SIG-M5 (cell line): ENCODE measurements at regions not wholly inside any gene's neighbourhood (a gene's known extent, or its start where the extent isn't known, plus 50 kb on each side); places are given as distances from the start of the nearest gene placed in this dataset.
"Not testable (repeated sequence)": the region's sequence is repeated elsewhere in the genome, so short reads cannot be mapped to it uniquely, and the experiment has no call there.

Experiments
- DNase-seq: peaks from one replicate; lab custom pipeline; 2025; lab: John Stamatoyannopoulos, UW

DNA sequence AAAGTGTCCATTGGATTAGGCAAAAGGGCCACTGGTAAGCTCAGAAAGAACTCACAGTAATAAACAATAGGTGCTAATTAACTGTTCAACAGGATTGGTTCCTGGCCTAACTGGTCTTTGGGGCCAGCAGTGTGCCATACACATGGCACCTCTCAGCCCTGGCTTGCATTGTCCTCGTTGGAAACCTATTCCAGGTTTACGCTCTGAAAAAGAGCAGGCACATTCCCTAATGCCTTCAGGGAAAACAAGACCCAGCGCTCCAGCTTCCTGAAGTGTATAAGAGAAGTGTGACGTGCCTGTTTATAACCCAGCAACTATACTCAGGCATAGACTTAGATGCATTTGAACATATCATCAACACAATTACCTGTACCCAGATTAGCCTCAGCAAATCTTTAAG lies 51.9 kb upstream of the RBM47 start:
- no peak for DNase-seq

GRCh38 chr4:40682290-40683101 lies 52.8 kb upstream of the RBM47 start:
- peak; percentile 7 for DNase-seq

DNA sequence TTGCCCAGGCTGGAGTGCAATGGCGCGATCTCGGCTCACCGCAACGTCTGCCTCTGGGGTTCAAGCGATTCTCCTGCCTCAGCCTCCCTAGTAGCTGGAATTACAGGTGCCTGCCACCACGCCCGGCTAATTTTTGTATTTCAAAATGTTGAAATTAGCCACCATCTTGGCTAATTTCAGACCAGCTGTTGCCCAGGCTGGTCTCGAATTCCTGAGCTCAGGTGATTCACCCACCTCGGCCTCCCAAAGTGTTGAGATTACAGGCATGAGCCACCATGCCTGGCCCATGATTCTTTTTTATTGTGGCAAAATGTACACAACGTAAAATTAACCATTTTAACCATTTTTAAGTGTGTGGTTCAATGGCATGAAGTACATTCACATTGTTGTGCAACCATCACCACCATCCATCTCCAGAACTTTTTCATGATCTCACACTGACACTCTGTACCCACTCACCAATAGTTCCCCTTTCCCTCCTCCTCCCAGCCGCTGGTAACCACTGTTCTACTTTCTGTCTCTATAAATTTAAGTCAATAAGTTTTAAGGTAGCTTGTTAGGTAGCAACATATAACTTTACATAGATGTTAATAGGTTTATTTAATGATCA lies 54.0 kb upstream of the RBM47 start:
- peak; percentile 67 for DNase-seq

DNA sequence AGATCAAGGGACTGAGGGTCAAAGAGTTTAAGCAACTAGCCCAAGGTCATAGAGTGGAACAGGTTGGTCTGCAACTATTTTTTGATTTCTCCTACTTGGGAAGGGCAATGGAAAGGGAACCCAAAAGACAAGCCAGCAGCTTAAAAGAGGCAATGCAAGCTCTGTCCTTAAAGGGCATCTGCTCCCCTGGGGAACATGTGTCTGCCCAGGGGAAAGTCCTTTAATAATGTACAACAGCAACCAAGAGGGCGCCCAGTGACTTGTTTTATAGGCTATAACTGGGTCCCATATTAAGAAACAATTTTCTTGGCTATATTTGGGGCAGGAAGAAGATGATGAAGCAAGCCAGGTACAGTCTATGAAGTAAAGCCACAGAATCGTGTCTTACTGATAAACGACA lies 54.7 kb upstream of the RBM47 start:
- DNase-seq, result no peak

GRCh38 chr4:40685300-40685699 lies 55.6 kb upstream of the RBM47 start:
- no peak for DNase-seq

GRCh38 chr4:40686081-40686913 lies 56.6 kb upstream of the RBM47 start:
- DNase-seq, result no peak

DNA sequence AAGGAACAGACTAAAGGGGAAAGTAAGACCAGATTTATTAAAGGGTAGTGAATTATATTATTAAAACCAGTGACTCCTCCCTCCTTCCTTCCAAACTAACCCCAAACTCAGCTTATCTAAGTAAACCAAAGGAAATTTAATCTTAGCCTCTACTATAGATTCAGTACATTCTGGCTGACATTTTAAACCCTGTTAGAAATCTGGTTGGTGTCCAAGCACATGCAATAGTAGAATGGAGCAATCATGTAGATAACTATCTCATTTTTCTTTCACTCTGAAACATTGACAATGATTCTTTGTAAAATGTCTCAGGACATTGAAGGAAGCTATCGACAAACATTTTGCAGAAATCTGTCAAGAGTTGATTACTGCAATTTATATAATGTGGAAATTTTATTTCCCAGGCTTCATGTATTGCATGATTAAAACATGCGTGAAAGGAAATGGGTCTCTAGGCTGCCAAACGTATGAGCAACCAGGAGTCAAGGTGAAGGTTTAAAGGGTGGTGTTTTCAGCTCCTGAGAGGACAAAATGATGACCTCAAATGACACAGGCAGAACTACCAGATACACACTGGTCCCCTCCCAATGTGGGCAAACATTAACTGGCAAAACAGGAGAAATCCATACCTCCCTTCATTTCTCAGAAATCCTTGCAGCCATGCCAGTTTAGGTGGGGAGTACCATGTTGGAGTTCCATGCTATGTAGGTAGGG lies 58.2 kb upstream of the RBM47 start:
- no peak for DNase-seq

- DNase-seq, result no peak
Measured at GRCh38 chr4:40688446-40689095, 58.9 kb upstream of the RBM47 start.

GRCh38 chr4:40693946-40694345 lies 55.8 kb upstream of the NSUN7 start:
- no peak for DNase-seq

- not testable (repeated sequence) for DNase-seq
Measured at GRCh38 chr4:40697476-40697875, 52.3 kb upstream of the NSUN7 start.

GRCh38 chr4:40698733-40699132 lies 51.0 kb upstream of the NSUN7 start:
- no peak for DNase-seq

DNA sequence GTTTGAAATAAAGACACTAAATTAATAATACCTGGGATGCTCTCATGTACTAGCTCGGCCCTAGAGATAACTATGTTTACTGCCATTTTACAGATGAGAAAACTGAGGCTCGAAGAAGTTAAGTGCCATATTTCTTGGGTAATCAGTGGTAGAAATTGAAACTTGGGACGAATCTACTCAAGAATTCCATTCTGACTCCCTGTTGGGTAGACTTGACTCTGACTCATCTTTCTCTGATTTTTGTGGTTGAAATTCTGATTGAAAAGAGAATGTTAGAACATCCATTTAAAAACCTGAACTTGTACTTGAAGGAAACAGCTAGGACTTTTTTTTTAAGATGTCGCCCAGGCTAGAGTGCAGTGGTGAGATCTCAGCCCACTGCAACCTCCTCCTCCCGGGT lies 50.1 kb upstream of the NSUN7 start:
- DNase-seq, result no peak
